Suprapubic skin (tissue), 3 donors: ENCODE measurements at regions not wholly inside any gene's neighbourhood (a gene's known extent, or its start where the extent isn't known, plus 50 kb on each side); places are given as distances from the start of the nearest gene placed in this dataset.

ENCODE experiments used
- EP300 ChIP-seq: sonication (generic); formaldehyde crosslinking; IDR thresholded peaks from one replicate; pipeline ENCODE4 v1.6.1; 2017; ENCODE audit warnings: antibody characterized with exemption
- TF ChIP-seq, protein P1 (sequence below), 2 donors: fragments of 200-600 bp in 1 of 2; fragments of 450-650 bp in 1 of 2; sonication (generic) in 1 of 2; IDR thresholded peaks; one replicate each; pipeline ENCODE4 v1.5.1; 2016 to 2019; ENCODE audit warnings: antibody characterized with exemption in 2 of 2, mild to moderate bottlenecking in 1 of 2, moderate library complexity in 1 of 2

- TF ChIP-seq EP300 = no peak
- TF ChIP-seq, protein P1, sequence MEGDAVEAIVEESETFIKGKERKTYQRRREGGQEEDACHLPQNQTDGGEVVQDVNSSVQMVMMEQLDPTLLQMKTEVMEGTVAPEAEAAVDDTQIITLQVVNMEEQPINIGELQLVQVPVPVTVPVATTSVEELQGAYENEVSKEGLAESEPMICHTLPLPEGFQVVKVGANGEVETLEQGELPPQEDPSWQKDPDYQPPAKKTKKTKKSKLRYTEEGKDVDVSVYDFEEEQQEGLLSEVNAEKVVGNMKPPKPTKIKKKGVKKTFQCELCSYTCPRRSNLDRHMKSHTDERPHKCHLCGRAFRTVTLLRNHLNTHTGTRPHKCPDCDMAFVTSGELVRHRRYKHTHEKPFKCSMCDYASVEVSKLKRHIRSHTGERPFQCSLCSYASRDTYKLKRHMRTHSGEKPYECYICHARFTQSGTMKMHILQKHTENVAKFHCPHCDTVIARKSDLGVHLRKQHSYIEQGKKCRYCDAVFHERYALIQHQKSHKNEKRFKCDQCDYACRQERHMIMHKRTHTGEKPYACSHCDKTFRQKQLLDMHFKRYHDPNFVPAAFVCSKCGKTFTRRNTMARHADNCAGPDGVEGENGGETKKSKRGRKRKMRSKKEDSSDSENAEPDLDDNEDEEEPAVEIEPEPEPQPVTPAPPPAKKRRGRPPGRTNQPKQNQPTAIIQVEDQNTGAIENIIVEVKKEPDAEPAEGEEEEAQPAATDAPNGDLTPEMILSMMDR (IDR thresholded peaks at IDR 0.05) = no peak
Measured at GRCh38 chr5:9892696-9893095, 262.5 kb upstream of the TAS2R1 start.
